RWPE2 (cell line): ENCODE measurements at regions not wholly inside any gene's neighbourhood (a gene's known extent, or its start where the extent isn't known, plus 50 kb on each side); places are given as distances from the start of the nearest gene placed in this dataset.
"Not testable (repeated sequence)": the region's sequence is repeated elsewhere in the genome, so short reads cannot be mapped to it uniquely, and the experiment has no call there.

Experiments
- ATAC-seq: fragments of 200-7000 bp; cut with Tn5 transposase; 3 replicates; pipeline ENCODE4 v1.9.1; 2021; ENCODE audit warnings: low read depth
- DNase-seq: peaks from one replicate; pipeline ENCODE4 v3.0.0-alpha.2; 2020; ENCODE audit warnings: low spot score
- H3K27ac ChIP-seq: fragments of 450-650 bp; 2 replicates; pipeline ENCODE4 v1.5.1; 2017; ENCODE audit warnings: mild to moderate bottlenecking; ENCODE audit not compliant: poor library complexity, severe bottlenecking
- H3K27me3 ChIP-seq: fragments of 250-450 bp; sonication (Bioruptor Pico); 2 replicates; pipeline ENCODE4 v1.5.1; 2021; ENCODE audit warnings: mild to moderate bottlenecking, moderate library complexity; ENCODE audit not compliant: insufficient read depth, poor library complexity, severe bottlenecking
- H3K36me3 ChIP-seq: fragments of 250-450 bp; sonication (Bioruptor Pico); 2 replicates; pipeline ENCODE4 v1.5.1; 2020; ENCODE audit warnings: low read depth, mild to moderate bottlenecking, moderate library complexity
- H3K4me1 ChIP-seq: fragments of 250-450 bp; sonication (Bioruptor Pico); 2 replicates; pipeline ENCODE4 v1.5.1; 2021; ENCODE audit warnings: mild to moderate bottlenecking, moderate library complexity; ENCODE audit not compliant: insufficient read depth, poor library complexity, severe bottlenecking
- H3K4me3 ChIP-seq: fragments of 250-450 bp; sonication (Bioruptor Pico); 2 replicates; pipeline ENCODE4 v1.5.1; 2021; ENCODE audit warnings: mild to moderate bottlenecking, moderate library complexity; ENCODE audit not compliant: severe bottlenecking
- H3K9me3 ChIP-seq: fragments of 250-450 bp; sonication (Bioruptor Pico); 2 replicates; pipeline ENCODE4 v1.5.1; 2021; ENCODE audit warnings: mild to moderate bottlenecking, moderate library complexity; ENCODE audit not compliant: severe bottlenecking
- CTCF ChIP-seq: fragments of 450-650 bp; IDR thresholded peaks from one replicate; pipeline ENCODE4 v1.5.1; 2017; ENCODE audit warnings: mild to moderate bottlenecking, moderate library complexity; ENCODE audit not compliant: poor library complexity, severe bottlenecking

GRCh38 chr6:134410541-134410940 lies 92.6 kb upstream of the SGK1 start:
- Histone ChIP-seq H3K9me3 (no peaks in the 10 kb centered on the region), H3K36me3 (no peaks in the 10 kb centered on the region), H3K27me3 (no peaks in the 10 kb centered on the region), H3K27ac (no peak overlapping the region), H3K4me1 (no peaks in the 10 kb centered on the region), H3K4me3 (no peak overlapping the region)
- TF ChIP-seq CTCF = no peak
- DNase-seq (no peak), ATAC-seq (no peak)

GRCh38 chr6:134407791-134408190 lies 89.9 kb upstream of the SGK1 start:
- Histone ChIP-seq H3K9me3 (no peaks in the 10 kb centered on the region), H3K4me3 (no peak overlapping the region), H3K4me1 (no peaks in the 10 kb centered on the region), H3K27ac (no peak overlapping the region), H3K36me3 (no peaks in the 10 kb centered on the region), H3K27me3 (no peaks in the 10 kb centered on the region)
- ATAC-seq = no peak
- TF ChIP-seq CTCF = no peak
- DNase-seq = no peak

- DNase-seq = no peak
- Histone ChIP-seq H3K27ac (no peak overlapping the region), H3K9me3 (no peaks in the 10 kb centered on the region), H3K4me1 (peaks cover 2% of the 10 kb centered on the region), H3K36me3 (no peaks in the 10 kb centered on the region), H3K27me3 (no peaks in the 10 kb centered on the region), H3K4me3 (no peak overlapping the region)
- ATAC-seq = no peak
- no peak for TF ChIP-seq CTCF
Observed at GRCh38 chr6:134406311-134406710, 88.4 kb upstream of the SGK1 start.

- Histone ChIP-seq H3K27ac (no peak overlapping the region), H3K36me3 (no peaks in the 10 kb centered on the region), H3K27me3 (no peaks in the 10 kb centered on the region), H3K4me1 (peaks cover 6% of the 10 kb centered on the region), H3K4me3 (no peak overlapping the region), H3K9me3 (no peaks in the 10 kb centered on the region)
- ATAC-seq (no peak), DNase-seq (no peak)
- no peak for TF ChIP-seq CTCF
Observed at GRCh38 chr6:134405386-134406087, 87.6 kb upstream of the SGK1 start.

- not testable (repeated sequence) for H3K4me3 ChIP-seq, H3K27me3 ChIP-seq, H3K4me1 ChIP-seq, ATAC-seq, H3K9me3 ChIP-seq, DNase-seq, H3K27ac ChIP-seq, H3K36me3 ChIP-seq
Observed at GRCh38 chr6:134403312-134403711, 85.4 kb upstream of the SGK1 start.
